ENCODE measurements at regions not wholly inside any gene's neighbourhood (a gene's known extent, or its start where the extent isn't known, plus 50 kb on each side); places are given as distances from the start of the nearest gene placed in this dataset.
"Not testable (repeated sequence)": the region's sequence is repeated elsewhere in the genome, so short reads cannot be mapped to it uniquely, and the experiment has no call there.

DNA sequence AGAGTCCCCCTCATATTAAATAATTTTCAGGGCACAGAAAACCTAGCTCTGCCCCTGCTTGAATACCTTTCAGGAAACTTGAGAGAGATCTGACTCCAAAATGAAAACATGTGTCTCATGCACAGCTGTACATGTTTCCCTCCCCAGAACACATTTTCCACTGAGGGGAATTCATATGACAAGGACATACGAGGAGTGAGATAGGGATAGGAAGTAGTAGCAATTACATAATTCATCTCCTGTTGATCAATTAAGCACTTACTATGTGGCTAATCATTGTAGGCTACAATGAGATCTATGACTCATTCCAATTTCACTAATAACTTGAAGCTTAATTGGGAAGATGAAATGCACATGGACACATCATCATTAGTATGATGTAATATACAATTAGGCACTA, 302.1 kb downstream of the PCDH11X start:
- DNase-seq = not testable (repeated sequence)

DNA sequence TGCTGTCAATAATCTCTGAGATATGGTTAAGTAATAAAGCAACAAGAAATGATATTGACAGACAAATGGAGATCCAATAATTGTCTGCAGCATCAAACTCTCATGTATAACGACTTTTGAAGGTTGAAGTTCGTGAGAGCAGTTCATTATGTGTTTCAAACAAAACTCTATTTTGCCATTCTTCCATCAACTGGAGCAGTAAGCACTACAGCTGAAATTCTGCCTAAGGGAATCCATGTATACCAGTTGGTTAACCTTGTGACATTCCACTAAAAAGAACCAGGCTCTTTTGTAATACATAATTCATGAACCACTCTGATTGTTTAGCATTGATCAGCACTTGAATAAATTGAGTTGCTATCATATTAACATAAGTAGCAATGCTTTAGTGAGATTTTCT, 311.6 kb downstream of the PCDH11X start:
- DNase-seq = not testable (repeated sequence)

DNA sequence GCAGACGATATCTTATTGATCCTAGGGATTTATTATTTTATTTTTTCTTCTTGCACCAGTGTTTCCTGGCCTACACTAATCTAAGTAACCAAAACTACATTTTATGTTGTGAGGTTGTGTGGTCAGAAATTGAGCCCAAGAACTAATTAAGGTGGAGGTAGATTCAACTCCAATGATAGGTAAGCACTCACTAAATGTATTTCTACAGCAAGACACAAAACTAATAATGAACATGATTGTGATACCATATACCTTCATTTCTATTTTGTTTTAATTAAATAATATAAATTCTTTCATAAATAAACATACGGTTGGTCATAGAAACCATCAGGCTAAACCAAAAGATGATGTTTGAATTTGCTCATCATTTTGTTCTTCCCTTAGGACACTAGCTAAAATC, 319.0 kb downstream of the PCDH11X start:
- DNase-seq = not testable (repeated sequence)

DNA sequence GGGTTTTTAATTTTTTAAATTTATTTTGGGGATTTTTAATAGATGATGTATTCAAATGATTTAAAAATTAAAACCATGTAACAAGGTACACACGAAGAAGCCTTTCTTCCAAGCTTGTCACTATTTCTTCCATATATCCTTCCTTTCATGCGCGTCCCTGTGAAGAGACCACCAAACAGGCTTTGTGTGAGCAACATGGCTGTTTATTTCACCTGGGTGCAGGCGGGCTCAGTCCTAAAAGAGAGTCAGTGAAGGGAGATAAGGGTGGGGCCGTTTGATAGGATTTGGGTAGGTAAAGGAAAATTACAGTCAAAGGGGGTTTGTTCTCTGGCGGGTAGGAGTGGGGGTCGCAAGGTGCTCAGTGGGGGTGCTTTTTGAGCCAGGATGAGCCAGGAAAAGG, 320.9 kb downstream of the PCDH11X start:
- DNase-seq = not testable (repeated sequence)

DNA sequence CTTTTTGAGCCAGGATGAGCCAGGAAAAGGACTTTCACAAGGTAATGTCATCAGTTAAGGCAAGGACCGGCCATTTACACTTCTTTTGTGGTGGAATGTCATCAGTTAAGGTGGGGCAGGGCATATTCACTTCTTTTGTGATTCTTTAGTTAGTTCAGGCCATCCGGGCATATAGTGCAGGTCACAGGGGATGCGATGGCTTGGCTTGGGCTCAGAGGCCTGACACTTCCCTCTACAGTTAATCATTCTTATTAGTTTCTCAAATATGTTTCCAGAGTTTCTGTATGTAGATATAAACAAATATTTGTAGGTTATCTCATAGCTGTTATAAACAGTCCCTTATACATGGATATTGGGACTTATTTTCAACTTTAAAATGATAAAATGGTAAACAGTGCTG, 326.5 kb downstream of the PCDH11X start:
- not testable (repeated sequence) for DNase-seq

DNA sequence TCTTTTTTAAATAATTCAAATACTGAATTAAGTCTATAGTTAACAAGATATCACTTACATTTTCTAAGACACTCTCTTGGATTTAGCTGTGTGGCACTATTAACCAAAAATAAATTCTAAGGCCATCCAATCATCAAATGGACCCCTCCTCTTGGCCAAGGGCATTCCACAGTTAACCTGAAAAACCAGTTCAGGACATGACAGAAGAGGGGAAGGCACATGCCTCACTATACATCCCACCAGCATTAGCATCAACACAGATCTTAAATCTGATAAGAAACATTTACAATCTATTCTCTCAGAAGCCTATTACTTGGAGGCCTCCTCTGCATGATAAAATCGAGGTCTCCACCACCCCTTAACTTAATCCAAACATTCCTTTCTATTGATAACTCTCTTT, 327.5 kb downstream of the PCDH11X start:
- not testable (repeated sequence) for DNase-seq

DNA sequence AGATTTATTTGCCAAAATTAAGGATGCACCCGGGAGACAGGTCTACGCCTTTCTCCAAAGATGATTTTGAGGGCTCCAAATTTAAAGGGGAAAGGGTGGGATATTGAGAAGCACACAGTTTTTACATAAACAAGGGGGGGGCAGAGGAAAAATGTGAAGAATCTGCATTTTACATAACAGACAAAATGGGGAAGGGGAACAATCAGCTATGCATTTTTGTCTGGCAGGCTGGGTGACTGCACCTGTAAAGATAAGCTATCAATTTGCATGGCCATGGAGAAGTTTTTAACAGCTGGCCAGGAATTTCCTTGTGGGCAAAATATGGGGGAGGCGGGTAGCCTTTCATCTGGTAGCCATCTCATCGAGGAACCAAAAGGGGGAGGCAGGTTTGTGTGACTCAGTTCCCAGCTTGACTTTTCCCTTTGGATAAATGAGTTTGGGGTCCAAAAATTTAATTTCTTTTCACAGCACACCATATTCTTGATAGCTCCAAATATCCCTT, 331.3 kb downstream of the PCDH11X start:
- not testable (repeated sequence) for DNase-seq

DNA sequence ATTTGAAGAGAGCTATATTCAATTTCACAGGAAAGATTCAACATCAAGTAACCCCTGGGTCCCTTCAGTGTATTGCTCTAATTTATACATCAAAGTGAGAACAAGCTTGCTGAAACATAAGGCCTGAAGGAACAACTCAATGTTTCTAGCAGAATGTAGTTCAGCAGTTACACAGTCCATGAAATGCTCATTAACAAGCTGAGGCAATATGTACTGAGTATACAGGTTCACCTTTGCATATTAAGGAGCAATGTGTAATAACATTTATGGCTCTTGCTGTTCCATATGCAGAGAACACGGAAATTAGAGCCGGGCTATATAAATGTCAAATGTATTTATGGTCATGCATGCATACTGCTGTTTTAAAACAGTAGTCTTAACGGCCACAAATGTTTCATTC, 338.5 kb downstream of the PCDH11X start:
- not testable (repeated sequence) for DNase-seq

DNA sequence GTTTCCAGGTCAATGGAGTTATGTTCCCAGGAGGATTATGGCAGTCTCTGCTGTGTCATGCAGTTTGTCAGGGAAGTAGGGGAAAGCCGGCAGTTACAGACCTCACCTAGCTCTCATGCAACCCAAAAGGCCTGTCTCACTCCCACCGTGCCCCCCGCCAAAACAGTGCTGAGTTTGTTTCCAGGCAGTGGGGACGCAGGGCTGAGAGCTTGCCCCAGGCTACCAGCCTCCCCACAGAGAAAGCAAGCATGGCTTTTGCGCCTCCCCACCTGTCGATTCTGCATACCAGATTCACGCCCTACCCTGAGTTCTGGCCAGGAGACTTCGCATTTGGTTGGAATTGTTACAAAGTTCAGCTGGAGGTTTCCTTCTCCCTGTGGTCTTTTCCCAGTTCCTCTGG, 383.9 kb downstream of the PCDH11X start:
- not testable (repeated sequence) for DNase-seq

DNA sequence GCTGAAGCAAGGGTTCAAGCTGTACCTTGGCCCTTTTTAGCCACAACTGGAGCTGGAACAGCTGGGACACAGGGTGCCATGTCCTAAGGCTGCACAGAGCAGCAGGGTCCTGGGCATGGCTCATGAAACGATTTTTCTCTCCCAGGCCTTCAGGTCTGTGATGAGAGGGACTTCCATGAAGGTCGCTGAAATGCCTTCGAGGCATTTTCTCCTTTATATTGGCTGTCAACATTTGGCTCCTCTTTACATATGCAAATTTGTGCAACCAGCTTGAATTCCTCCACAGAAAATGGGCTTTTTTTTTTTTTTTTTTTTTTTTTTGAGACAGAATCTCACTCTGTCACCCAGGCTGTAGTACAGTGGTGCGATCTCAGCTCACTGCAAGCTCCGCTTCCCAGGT, 430.8 kb downstream of the PCDH11X start:
- no peak for DNase-seq

DNA sequence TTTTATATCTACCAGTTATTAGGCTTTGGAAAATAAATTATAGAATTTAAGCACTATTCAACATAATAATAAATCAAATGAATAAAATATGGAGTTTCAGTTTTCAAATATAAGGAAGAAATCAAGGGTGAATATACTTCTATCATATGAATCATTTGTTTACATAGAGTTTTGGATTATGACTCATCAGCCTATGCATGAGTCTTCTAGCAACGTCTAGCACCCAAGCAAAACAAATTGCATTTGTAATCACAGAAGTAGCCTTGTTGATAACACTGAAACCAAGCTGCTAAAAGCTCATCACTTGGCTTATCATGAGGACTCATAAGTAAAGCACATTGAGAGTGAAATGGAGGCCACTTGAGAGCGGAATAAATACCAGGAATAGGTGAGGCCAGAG, 434.6 kb downstream of the PCDH11X start:
- no peak for DNase-seq

DNA sequence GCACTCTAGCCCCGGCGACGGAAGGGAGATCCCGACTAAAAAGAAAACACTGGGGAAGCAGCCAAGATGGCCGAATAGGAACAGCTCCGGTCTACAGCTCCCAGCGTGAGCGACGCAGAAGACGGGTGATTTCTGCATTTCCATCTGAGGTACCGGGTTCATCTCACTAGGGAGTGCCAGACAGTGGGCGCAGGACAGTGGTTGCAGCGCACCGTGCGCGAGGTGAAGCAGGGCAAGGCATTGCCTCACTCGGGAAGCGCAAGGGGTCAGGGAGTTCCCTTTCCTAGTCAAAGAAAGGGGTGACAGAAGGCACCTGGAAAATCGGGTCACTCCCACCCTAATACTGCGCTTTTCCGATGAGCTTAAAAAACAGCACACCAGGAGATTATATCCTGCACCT, 435.8 kb downstream of the PCDH11X start:
- DNase-seq = not testable (repeated sequence)

DNA sequence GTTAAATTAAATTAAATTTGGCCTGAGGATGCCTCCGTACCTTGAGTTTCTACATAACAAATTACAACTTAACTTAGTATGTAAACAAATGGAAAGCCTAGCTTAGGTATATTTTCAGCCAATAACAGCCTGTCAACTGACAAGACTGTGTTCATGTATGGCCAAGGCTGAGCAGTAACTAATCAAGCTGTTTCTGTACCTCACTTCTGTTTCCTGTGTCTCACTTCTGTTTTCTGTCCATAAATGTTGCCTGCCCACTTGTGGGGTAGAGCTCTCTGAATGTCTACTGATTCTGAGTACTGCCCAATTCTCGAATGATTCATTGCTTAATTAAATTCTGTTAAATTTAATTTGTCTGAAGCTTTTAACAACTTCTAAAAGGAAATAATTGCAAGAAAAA, 445.2 kb downstream of the PCDH11X start:
- DNase-seq = no peak

DNA sequence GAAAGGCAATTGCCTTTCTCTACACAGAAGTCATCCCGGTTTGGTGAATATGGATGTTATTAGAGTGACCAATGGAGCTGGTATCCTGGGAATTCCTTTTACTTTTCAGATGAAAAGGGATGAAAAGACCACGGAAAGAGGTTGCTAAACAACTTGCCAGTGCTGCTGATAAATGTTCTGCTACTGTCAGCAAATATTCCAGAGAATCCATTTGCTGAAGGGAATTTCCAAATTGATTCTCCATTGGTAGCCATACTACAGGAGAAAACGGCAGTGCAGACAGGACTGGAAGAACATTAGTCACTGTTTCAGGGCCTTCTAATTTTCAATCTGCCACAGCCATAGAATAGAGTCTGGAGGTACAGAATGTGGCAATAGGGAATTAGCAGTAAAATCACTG, 451.5 kb downstream of the PCDH11X start:
- no peak for DNase-seq

DNA sequence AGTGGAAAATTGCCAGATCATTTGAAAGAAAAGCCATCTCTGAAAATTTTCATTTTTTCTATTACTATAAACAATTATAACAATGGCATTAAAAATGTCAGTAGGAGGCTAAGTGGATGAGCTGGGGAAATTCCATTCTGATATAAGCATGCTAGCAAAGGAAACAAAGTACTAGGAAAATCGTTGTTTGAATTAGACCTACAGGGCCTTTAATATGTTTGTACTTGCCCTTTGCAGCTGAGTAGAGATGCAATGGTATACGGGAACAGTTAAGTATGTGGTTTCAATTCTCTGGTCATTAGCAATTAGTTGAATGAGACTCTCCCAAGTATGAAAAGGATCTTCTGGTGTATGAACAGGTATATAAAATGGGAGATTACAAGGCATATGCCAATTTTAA, 452.2 kb downstream of the PCDH11X start:
- DNase-seq = no peak

DNA sequence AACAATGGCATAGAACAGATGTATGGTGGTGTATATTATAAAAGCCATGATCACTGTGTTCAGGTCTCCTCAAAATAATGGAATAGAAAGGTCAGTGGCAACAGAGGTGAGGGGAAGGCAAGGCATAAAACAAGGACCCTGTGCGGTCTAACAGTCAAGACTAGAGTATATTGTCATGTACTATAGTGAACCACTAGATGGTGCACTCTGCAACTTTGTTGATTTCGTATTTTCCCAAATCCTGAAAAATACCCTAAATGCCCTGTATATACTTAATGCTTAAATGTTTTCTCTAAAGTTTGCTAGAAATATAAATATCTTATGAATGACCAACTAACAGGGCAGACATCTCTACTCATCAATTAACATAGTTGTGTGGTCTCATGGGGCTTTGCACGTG, 453.0 kb downstream of the PCDH11X start:
- no peak for DNase-seq

DNA sequence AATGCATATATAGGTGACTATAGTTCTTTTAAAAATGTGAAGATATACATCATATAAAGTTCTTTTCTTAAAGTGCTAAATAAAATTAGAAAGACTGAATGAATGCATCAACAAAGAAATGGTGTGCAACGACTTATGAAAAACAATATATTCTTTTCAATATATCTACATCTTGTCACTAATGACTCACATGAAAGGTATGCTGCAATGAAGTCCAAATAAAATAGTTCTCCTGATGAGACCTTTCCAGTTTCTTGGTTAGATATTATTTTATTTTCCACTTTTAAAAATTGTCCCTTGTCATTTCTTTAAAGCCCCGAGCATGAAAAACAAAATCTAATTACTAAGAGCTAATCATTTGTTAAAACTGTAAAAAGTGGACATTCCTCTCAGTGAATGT, 462.1 kb downstream of the PCDH11X start:
- no peak for DNase-seq

DNA sequence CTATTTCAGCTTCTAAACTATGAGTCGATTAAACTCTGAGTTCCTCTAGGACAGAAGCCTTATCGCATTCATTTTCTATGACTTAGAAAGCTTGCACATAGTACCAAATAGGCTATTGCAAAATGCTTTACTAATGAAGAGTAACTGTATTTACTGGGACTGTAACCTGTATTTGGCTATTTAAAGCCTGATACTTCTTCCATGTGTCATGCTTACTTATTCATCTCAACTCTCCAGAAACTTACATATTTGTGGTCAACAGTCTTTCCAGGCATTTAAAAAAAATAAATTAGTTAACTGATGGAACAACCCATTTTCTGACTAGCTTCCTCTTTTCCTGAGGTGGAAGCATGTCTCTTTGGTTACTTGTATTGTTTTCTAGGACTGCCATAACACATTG, 467.9 kb downstream of the PCDH11X start:
- DNase-seq = peak; percentile 16

DNA sequence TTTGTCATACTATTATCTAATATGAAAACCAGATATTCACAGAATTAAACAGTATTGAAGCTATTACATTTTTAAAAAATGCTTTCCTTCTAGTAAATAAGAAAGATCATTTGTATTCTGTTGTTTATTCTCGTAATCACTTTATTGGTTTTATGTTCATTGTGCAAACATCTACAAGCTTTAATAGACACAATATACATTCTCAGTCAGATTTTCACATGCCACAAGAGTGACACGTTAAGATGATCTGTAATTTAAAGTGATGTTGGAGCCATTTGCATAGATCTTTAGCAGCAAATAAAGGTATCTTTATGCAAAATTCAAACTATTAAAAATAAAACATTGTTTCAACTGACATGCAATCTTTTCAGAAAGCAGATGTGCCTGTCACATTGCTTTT, 469.9 kb downstream of the PCDH11X start:
- no peak for DNase-seq

DNA sequence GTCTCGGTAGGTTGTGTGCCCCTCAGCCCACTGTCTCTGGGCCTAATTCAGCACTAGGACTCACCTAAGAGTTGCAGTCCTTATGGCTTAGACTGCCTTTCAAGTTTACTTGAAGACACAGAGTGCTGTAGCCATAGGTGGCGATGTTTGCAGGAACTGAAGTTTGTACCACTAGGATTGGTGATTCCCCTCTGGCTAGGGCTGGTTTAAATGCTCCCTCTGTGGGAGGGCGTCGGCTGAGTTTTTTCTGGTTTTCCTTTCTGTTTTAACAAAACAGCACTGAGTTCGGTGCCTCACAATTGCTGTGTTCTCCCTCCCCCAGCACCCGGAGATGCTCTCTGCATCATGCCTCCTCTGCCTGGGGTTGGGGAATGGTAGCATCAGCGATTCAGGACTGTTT, 480.9 kb downstream of the PCDH11X start:
- DNase-seq = no peak

DNA sequence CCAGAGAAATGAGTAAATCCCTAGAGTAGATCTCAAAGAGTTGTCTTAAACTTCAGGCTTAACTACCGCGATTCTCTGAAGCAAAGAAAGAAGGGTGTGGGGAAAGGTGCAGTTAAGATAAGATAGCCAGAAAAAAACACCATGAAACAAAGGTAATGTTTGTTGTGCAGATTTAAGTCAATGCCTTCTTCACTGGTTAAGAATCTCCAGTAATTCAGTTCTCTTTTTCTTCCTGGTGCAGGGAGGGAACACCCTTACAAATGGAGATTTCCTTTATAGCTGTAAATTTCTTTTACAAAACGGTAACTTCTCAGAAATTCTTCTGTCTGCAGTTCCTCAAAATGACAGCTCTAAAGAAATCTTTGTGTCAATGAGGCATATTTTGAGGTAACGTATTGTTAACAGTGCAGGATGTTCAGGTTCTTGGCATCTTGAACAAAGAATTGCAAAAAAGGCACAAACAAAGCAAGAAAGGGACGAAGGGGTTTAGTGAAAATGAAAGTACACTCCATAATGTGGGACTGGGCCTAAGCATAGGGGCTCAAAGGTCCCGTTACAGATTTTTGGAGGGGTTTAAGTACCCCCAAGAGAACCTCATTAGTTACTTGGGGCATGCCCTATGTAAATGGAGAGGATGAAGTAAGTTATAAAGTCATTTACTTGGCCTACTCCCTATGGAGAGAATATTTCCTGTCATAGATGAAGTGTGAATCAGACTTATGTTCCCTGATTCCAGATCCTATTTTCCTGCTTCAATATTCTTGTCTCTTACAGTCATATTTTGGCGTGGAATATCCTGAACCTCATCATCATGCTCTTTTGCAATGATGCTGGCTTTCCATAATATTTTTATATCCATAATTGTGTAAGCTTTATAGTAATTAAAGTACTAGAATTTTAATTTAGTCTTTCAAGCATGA, 492.0 kb downstream of the PCDH11X start:
- DNase-seq = no peak

DNA sequence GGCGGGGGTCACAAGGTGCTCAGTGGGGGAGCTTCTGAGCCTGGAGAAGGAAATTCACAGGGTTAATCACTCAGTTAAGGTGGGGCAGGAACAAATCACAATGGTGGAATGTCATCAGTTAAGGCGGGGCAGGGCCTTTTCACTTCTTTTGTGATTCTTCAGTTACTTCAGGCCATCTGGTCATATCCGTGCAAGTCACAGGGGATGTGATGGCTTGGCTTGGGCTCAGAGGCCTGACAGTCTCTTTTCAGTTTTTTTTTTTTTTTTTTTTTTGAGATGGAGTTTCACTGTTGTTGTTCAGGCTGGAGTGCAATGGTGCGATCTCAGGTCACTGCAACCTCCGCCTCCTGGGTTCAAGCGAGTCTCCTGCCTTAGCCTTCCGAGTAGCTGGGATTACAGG, 499.4 kb downstream of the PCDH11X start:
- DNase-seq = not testable (repeated sequence)

DNA sequence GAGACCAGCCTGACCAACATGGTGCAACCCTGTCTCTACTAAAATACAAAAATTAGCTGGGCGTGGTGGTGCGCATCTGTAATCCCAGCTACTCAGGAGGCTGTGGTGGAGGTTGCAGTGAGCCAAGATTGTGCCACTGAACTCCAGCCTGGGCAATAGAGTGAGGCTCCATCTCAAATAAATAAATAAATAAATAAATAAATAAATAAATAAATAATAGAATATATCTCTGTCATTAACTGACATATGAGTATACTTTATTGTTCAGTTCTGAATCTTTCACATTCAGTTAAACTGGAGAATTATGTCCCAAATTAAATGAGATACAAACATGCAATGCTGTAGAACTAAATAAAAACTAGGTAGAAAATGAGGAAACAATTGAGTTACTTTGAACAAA, 501.2 kb downstream of the PCDH11X start:
- DNase-seq = not testable (repeated sequence)

DNA sequence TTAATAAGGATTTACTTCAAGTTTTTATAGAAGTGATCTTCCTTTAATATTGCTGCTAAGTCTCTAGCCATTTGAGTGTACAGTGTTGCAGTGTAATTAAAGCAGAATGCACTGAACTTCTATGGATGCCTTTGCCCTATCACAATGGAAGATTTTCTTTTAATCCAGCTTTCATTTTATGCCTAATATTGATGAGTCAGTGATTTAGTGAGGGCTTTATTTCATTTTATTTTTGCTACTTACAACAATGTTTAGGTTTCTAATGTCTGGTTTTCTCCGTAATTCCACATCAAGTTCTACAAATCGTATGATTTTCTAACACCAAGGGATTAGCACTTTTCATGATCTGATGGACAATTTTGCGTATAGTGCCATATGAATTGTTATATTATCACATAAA, 504.1 kb downstream of the PCDH11X start:
- no peak for DNase-seq

All from fibroblast of skin of abdomen (primary cell).